ENCODE measurements at regions not wholly inside any gene's neighbourhood (a gene's known extent, or its start where the extent isn't known, plus 50 kb on each side); places are given as distances from the start of the nearest gene placed in this dataset.

DNA sequence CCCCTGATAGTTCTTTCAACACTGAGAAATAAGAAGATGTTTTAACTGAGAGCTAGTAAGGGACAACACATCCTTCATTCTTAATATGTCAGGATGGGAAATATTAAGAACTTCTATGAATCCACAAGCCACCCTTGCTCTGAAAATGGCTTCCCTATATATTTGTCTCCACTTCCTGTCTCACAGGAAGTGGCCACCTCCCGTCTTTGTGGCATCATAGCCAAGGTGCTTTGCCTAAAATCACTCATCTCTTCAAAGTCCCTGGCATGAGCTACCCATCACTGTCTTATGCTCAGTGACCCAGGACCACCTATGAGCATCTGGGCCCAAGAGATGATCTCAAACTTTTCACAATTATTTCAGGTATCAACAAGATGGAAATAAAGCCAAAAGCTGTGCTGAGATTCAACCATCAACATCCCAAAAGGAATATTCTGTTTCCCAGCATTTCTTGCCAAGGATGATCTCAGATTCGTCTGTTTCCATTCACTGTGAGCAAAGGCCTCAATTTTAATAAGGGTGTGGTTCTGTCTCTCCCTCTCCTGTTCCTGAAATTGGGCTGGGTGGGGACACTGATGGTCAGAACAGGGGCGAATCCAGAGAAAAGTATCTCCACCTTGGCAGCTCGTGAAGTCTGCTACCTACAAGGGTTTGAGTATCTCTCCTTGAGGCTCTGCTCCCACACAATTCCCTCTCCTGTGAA, 493.9 kb downstream of the MN1 start:
- WGBS = 82% methylated on average over 3 of the region's 4 CpGs

GRCh38 chr22:27308513-27308912, 493.0 kb downstream of the MN1 start:
- no peak overlapping the region for H3K23ac ChIP-seq (ENCODE audit: low read length in 2 of 2)
- peak overlapping the region in 1 of 2 experiments; percentile 31 for H2BK12ac ChIP-seq (ENCODE audit: low read length in 2 of 2)
- no peak for DNase-seq
- no peak overlapping the region for H3K14ac ChIP-seq (ENCODE audit: low read length in 2 of 2)
- H3K9ac ChIP-seq (ENCODE audit: low read length) = no peak overlapping the region
- H4K8ac ChIP-seq (ENCODE audit: low read length) = no peak overlapping the region
- no peak overlapping the region for H3K4ac ChIP-seq (ENCODE audit: low read depth in 1 of 2, low read length in 2 of 2)
- no peak overlapping the region for H3K18ac ChIP-seq (ENCODE audit: low read depth in 1 of 2, low read length in 2 of 2)
- no peak overlapping the region for H4K91ac ChIP-seq (ENCODE audit: low read length)
- no peak overlapping the region for H2AFZ ChIP-seq (ENCODE audit: low read depth, low read length)
- no peak overlapping the region for H3K27ac ChIP-seq (ENCODE audit: low read length, poor library complexity, severe bottlenecking)
- H2AK5ac ChIP-seq (ENCODE audit: low read length, severe bottlenecking) = peak overlapping the region; percentile 41
- H3K79me1 ChIP-seq (replicated peaks; ENCODE audit: low read length, poor library complexity, severe bottlenecking) = no peaks in the 10 kb centered on the region
- H3K36me3 ChIP-seq (ENCODE audit: control insufficient read depth in 1 of 2, insufficient read depth in 2 of 2, low read depth in 1 of 2, low read length in 2 of 2) = no peaks in the 10 kb centered on the region
- H3K4me1 ChIP-seq (ENCODE audit: control insufficient read depth, insufficient read depth, low read depth, low read length) = peaks cover 27% of the 10 kb centered on the region
- peaks cover 0 to 52% of the 10 kb centered on the region in 2 experiments for H3K27me3 ChIP-seq (ENCODE audit: control insufficient read depth in 1 of 2, insufficient read depth in 1 of 2, low read length in 2 of 2)
- H2BK15ac ChIP-seq (ENCODE audit: low read depth, poor library complexity, severe bottlenecking) = peak overlapping the region; percentile 60
- H3K4me2 ChIP-seq (ENCODE audit: low read length, poor library complexity, severe bottlenecking) = no peak overlapping the region
- H2BK120ac ChIP-seq (ENCODE audit: low read depth, low read length) = no peak overlapping the region
- H3K9me3 ChIP-seq (ENCODE audit: control insufficient read depth, low read length) = no peaks in the 10 kb centered on the region
- H3K4me3 ChIP-seq (ENCODE audit: insufficient read depth in 1 of 2, low read depth in 1 of 2, low read length in 2 of 2) = no peak overlapping the region
- H2BK5ac ChIP-seq (ENCODE audit: low read depth, low read length, poor library complexity, severe bottlenecking) = no peak overlapping the region

More for the DNA sequence above, 493.9 kb downstream of the MN1 start:
- no peak overlapping the region for H3K23ac ChIP-seq (ENCODE audit: low read length in 2 of 2)
- no peak overlapping the region for H3K18ac ChIP-seq (ENCODE audit: low read depth in 1 of 2, low read length in 2 of 2)
- H3K27me3 ChIP-seq (ENCODE audit: control insufficient read depth in 1 of 2, insufficient read depth in 1 of 2, low read length in 2 of 2) = peaks cover 0 to 48% of the 10 kb centered on the region in 2 experiments
- peak overlapping the region; percentile 47 for H2AK5ac ChIP-seq (ENCODE audit: low read length, severe bottlenecking)
- no peak overlapping the region for H2BK5ac ChIP-seq (ENCODE audit: low read depth, low read length, poor library complexity, severe bottlenecking)
- H2BK120ac ChIP-seq (ENCODE audit: low read depth, low read length) = no peak overlapping the region
- H2BK12ac ChIP-seq (ENCODE audit: low read length in 2 of 2) = no peak overlapping the region
- no peak for DNase-seq
- no peak overlapping the region for H4K8ac ChIP-seq (ENCODE audit: low read length)
- H3K4me2 ChIP-seq (ENCODE audit: low read length, poor library complexity, severe bottlenecking) = no peak overlapping the region
- H2AFZ ChIP-seq (ENCODE audit: low read depth, low read length) = no peak overlapping the region
- no peaks in the 10 kb centered on the region for H3K79me1 ChIP-seq (replicated peaks; ENCODE audit: low read length, poor library complexity, severe bottlenecking)
- H3K4me3 ChIP-seq (ENCODE audit: insufficient read depth in 1 of 2, low read depth in 1 of 2, low read length in 2 of 2) = no peak overlapping the region
- no peak overlapping the region for H3K4ac ChIP-seq (ENCODE audit: low read depth in 1 of 2, low read length in 2 of 2)
- H3K4me1 ChIP-seq (ENCODE audit: control insufficient read depth, insufficient read depth, low read depth, low read length) = peaks cover 21% of the 10 kb centered on the region
- H2BK15ac ChIP-seq (ENCODE audit: low read depth, poor library complexity, severe bottlenecking) = peak overlapping the region; percentile 60
- no peak overlapping the region for H4K91ac ChIP-seq (ENCODE audit: low read length)
- no peaks in the 10 kb centered on the region for H3K36me3 ChIP-seq (ENCODE audit: control insufficient read depth in 1 of 2, insufficient read depth in 2 of 2, low read depth in 1 of 2, low read length in 2 of 2)
- no peak overlapping the region for H3K14ac ChIP-seq (ENCODE audit: low read length in 2 of 2)
- no peaks in the 10 kb centered on the region for H3K9me3 ChIP-seq (ENCODE audit: control insufficient read depth, low read length)
- H3K9ac ChIP-seq (ENCODE audit: low read length) = no peak overlapping the region
- H3K27ac ChIP-seq (ENCODE audit: low read length, poor library complexity, severe bottlenecking) = no peak overlapping the region

GRCh38 chr22:27309697-27310096, 491.9 kb downstream of the MN1 start:
- H2BK12ac ChIP-seq (ENCODE audit: low read length in 2 of 2) = peak overlapping the region in 1 of 2 experiments; percentile 19

DNA sequence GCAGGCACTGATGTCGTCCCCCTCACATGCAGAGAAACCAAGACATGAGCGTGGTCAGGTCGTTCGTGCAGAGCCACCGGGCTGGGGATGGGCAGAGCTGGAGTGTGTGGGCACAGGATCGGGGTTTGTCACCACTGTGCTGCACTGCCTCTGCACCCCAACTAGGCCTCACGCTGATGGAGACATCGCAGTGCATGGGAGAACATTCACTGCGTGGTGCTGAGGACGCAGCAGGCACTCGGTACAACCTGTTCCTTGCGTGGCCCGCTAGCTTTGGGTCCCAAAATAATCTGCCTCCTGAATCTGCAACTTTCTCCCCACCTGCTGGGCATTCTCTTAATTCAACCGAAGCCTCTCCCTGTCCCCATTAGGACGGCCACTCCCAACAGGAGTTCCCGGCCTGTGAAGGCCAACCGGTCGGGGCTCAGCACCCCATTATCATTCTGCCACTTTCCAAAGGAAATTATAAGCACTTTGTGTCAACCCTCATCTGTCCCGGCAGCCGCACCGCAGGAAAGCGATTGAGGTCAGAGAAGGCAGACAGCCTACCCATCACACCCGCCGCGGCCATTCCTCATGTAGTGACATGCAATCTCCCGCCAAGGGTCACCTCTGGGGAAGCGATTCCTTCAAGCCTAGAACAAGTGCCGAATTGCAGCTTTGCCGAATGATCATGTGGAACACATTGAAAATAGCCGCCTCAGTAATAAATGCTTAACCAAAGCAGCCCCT, 490.4 kb downstream of the MN1 start:
- peak overlapping the region; percentile 34 for H4K91ac ChIP-seq (ENCODE audit: low read length)
- H3K4me2 ChIP-seq (ENCODE audit: low read length, poor library complexity, severe bottlenecking) = peak overlapping the region; percentile 79
- H3K4me3 ChIP-seq (ENCODE audit: insufficient read depth in 1 of 2, low read depth in 1 of 2, low read length in 2 of 2) = no peak overlapping the region
- peak overlapping the region; percentile 6 to 90 for H2BK12ac ChIP-seq (ENCODE audit: low read length in 2 of 2)
- peak overlapping the region; percentile 0 for H2AK5ac ChIP-seq (ENCODE audit: low read length, severe bottlenecking)
- no peak overlapping the region for H2BK120ac ChIP-seq (ENCODE audit: low read depth, low read length)
- no peaks in the 10 kb centered on the region for H3K36me3 ChIP-seq (ENCODE audit: control insufficient read depth in 1 of 2, insufficient read depth in 2 of 2, low read depth in 1 of 2, low read length in 2 of 2)
- peak overlapping the region; percentile 13 for H4K8ac ChIP-seq (ENCODE audit: low read length)
- peak overlapping the region; percentile 1 to 88 for H3K18ac ChIP-seq (ENCODE audit: low read depth in 1 of 2, low read length in 2 of 2)
- WGBS = 51% methylated on average over 30 of the region's 30 CpGs
- H3K23ac ChIP-seq (ENCODE audit: low read length in 2 of 2) = peak overlapping the region in 1 of 2 experiments; percentile 16
- peaks cover 36% of the 10 kb centered on the region for H3K4me1 ChIP-seq (ENCODE audit: control insufficient read depth, insufficient read depth, low read depth, low read length)
- H3K27ac ChIP-seq (ENCODE audit: low read length, poor library complexity, severe bottlenecking) = peak overlapping the region; percentile 9
- H3K4ac ChIP-seq (ENCODE audit: low read depth in 1 of 2, low read length in 2 of 2) = peak overlapping the region; percentile 30 to 75
- DNase-seq = no peak
- no peak overlapping the region for H2BK15ac ChIP-seq (ENCODE audit: low read depth, poor library complexity, severe bottlenecking)
- no peaks in the 10 kb centered on the region for H3K79me1 ChIP-seq (replicated peaks; ENCODE audit: low read length, poor library complexity, severe bottlenecking)
- H3K27me3 ChIP-seq (ENCODE audit: control insufficient read depth in 1 of 2, insufficient read depth in 1 of 2, low read length in 2 of 2) = peaks cover 0 to 56% of the 10 kb centered on the region in 2 experiments
- no peak overlapping the region for H2BK5ac ChIP-seq (ENCODE audit: low read depth, low read length, poor library complexity, severe bottlenecking)
- H2AFZ ChIP-seq (ENCODE audit: low read depth, low read length) = peak overlapping the region; percentile 6
- peak overlapping the region in 1 of 2 experiments; percentile 35 for H3K14ac ChIP-seq (ENCODE audit: low read length in 2 of 2)
- H3K9me3 ChIP-seq (ENCODE audit: control insufficient read depth, low read length) = no peaks in the 10 kb centered on the region
- H3K9ac ChIP-seq (ENCODE audit: low read length) = no peak overlapping the region

More at GRCh38 chr22:27309697-27310096, 491.9 kb downstream of the MN1 start:
- peaks cover 31% of the 10 kb centered on the region for H3K4me1 ChIP-seq (ENCODE audit: control insufficient read depth, insufficient read depth, low read depth, low read length)
- H3K4me2 ChIP-seq (ENCODE audit: low read length, poor library complexity, severe bottlenecking) = no peak overlapping the region
- no peak overlapping the region for H3K4me3 ChIP-seq (ENCODE audit: insufficient read depth in 1 of 2, low read depth in 1 of 2, low read length in 2 of 2)
- 10% methylated on average over 2 of the region's 2 CpGs for WGBS
- H3K36me3 ChIP-seq (ENCODE audit: control insufficient read depth in 1 of 2, insufficient read depth in 2 of 2, low read depth in 1 of 2, low read length in 2 of 2) = no peaks in the 10 kb centered on the region
- no peak overlapping the region for H4K91ac ChIP-seq (ENCODE audit: low read length)
- no peak overlapping the region for H2BK15ac ChIP-seq (ENCODE audit: low read depth, poor library complexity, severe bottlenecking)
- H3K9me3 ChIP-seq (ENCODE audit: control insufficient read depth, low read length) = no peaks in the 10 kb centered on the region
- no peaks in the 10 kb centered on the region for H3K79me1 ChIP-seq (replicated peaks; ENCODE audit: low read length, poor library complexity, severe bottlenecking)
- no peak for DNase-seq
- H3K23ac ChIP-seq (ENCODE audit: low read length in 2 of 2) = no peak overlapping the region
- H3K4ac ChIP-seq (ENCODE audit: low read depth in 1 of 2, low read length in 2 of 2) = no peak overlapping the region
- no peak overlapping the region for H3K14ac ChIP-seq (ENCODE audit: low read length in 2 of 2)
- peak overlapping the region; percentile 3 for H2AK5ac ChIP-seq (ENCODE audit: low read length, severe bottlenecking)
- H2AFZ ChIP-seq (ENCODE audit: low read depth, low read length) = no peak overlapping the region
- peaks cover 0 to 53% of the 10 kb centered on the region in 2 experiments for H3K27me3 ChIP-seq (ENCODE audit: control insufficient read depth in 1 of 2, insufficient read depth in 1 of 2, low read length in 2 of 2)
- peak overlapping the region in 1 of 2 experiments; percentile 11 for H3K18ac ChIP-seq (ENCODE audit: low read depth in 1 of 2, low read length in 2 of 2)
- H2BK5ac ChIP-seq (ENCODE audit: low read depth, low read length, poor library complexity, severe bottlenecking) = no peak overlapping the region
- H4K8ac ChIP-seq (ENCODE audit: low read length) = no peak overlapping the region
- no peak overlapping the region for H3K9ac ChIP-seq (ENCODE audit: low read length)
- H2BK120ac ChIP-seq (ENCODE audit: low read depth, low read length) = no peak overlapping the region
- H3K27ac ChIP-seq (ENCODE audit: low read length, poor library complexity, severe bottlenecking) = no peak overlapping the region
